Cerebellar cortex (tissue), 1 donor: ENCODE measurements at regions not wholly inside any gene's neighbourhood (a gene's known extent, or its start where the extent isn't known, plus 50 kb on each side); places are given as distances from the start of the nearest gene placed in this dataset.

Experiments
- DNase-seq: peaks from one replicate; pipeline ENCODE4 v3.0.0-alpha.2; 2015; ENCODE audit warnings: low spot score

DNA sequence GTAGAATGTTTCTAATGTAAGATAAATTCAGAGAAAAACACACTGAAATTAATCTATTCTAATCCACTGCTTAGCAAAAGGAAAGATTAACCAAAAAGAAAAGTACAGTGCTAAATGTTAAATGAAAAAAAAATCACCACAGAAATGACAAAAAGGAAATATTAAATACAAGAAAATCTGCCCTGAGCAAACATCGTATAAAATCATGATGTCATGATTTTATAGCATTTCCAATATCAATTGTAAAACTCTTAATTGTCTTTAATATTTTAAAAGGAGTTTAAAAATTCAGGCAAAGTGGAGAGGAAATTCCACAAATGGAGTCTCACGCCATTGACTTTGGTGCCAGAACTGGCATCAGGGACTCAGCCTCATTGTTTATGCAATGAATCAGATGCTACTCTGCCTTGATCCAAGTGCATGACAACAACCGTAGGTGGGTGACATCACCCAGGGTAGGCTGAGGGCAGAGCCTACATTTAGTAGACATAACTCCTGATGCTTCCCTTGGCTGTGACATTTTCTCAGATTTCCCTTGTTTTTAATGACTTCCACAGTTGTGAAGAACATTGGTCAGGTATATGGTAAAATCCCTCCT is 696.8 kb downstream of the SEMA5A start:
- no peak for DNase-seq

DNA sequence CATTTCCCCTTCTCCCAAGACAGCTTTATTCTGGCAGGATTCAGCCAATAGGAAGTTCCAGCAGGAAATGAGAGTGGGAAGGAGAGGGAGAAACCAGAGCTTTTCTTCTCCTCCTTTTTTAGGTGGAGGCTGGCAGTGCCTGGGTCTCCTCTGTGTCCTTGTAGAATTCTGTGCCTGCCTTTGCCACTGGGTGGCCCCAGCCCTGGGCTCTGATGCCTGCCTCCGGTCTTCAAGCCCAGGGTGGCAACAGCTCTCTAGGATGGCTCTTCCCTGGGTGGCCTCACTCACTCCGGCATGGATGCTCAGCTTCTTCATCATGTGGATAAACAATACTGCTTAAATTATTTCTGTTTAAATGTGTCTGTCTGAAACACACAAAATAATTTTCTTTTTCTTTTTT is 694.8 kb downstream of the SEMA5A start:
- no peak for DNase-seq

DNA sequence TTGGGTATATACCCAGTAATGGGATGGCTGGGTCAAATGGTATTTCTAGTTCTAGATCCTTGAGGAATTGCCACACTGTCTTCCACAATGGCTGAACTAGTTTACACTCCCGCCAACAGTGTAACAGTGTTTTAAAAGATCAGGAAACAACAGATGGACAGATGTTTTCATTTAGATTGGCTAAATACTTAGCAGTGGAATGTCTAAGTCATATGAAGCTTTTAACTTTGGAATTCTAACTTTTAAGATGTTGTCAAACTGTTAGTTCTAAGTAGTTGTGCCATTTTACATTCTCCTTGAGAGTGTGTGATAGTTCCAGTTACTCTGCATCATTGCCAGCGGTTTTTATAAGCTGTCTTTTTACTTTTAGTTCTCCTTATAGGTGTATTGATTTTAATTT is 688.8 kb downstream of the SEMA5A start:
- DNase-seq = no peak

DNA sequence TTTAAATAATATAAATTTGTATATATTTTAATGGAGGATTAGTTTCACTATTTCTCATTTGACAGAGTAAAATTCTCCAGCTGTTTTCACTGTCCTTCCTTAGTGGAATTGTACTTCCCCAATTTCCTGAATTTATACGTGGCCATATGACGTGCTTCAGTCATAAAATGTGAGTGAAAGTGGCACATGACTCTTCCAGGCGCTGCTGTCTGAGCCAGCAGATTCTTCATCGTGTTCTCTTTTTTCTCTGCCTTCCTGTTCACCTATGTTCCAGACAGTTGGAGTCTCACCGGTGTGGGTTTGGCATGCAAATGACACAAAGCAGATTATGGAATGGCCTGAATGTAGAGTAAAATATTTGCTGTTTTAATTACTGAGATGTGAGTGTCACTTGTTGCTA is 684.1 kb downstream of the SEMA5A start:
- no peak for DNase-seq

DNA sequence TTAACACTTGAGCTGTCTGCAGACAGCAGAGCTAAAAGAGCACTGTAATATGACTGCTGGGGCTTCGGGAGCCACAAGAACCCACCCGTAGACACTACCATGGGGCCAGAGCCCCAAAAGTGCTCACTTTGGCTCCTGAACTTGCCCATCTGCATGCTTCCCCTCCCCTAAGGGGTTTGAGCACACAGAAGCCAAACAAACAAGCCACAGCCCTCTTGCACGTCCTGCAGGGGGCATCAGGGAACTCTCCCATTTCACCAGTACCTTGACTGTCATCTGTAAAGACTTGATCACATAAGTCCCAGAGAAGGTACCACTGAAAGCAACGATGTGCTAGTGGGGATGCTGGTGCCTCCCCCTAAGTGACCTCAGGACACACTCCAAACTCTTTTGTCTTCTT is 681.8 kb downstream of the SEMA5A start:
- DNase-seq = no peak

DNA sequence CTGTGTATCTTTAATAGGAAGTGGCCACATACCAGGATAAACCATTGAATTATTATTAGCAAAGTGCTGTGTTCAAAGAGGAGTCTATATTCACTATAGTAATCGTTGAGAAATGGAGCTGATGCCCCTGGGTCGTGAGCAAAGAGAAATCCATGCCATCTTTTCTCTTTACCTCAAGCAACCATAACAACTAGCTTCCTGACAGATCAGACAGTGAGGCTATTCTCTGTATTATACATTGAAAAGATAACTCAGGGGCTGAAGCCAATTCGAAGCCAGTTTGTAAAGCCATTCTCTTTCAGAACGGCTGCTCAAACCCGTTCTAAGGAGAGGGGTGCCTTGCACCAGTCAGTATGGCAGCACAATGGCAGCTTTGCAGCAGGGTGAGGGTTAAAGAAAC is 680.6 kb downstream of the SEMA5A start:
- DNase-seq = no peak

DNA sequence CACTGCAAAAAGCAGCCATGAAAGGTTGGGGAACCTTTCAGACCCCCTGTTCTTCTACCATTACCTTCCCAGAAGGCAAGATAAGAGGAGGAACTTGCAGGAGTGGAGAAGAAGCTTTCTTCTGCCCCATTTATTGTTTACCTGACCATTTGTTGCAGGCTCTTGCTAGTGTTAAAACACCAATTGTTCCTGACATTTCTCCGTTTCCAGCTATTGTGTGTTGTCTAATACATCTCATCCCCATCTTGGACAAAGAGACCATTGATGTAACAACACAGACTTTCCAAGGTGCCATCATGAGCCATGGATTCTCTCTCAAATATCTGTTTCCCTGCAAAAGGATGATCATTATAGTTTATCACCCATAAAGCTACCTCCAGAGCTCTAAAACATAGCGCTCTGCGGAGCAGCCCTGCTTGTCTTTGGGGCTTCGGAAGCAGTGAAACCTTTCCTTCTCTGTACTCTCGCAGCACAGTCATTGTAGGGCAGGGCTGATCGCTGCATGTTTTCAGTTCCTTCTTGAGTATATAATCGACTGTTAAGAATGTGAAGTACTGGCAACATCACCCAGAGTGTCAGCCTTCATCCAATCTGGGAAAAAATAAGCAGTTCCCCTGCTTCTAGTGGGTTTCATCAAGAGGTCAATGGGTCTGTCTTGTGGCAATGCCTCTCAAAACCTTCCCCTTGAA is 680.0 kb downstream of the SEMA5A start:
- no peak for DNase-seq

DNA sequence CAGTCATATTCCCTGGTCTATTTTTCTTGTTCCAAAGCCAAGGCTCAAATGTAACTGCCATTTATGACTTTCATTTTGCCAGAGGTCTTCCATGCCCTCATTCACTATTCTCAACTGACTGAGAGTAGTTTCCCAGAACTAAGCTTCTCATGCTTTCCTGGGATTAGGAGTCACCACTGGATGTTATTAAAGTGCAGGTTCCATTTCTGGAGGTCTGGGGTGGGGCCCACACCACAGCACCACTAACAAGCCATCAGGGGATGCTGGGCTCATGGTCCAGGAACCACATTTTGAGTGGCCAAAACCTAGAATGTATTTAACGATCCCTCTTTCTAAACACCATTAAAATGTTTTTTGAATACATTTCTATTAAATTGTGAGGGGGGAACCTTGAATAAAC is 677.6 kb downstream of the SEMA5A start:
- DNase-seq = no peak

DNA sequence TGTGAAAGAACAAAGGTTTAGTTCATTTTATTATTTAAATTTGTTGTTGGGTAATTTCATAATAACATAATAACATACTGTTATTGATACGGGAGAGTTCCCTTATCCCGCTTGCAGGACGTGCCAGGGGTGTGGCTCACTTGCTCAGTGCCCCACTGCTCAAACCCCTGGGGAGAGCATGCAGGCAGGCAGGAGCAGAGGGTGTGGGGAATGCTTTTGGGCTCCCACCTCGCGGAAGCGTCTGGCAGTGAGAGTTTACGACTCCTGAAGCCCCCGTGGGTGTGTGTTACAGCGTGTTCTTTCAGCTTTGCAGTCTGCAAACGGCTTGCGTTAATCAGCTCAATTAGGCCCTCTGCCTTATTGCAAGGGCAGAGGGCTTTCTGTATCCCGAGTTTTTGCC is 675.9 kb downstream of the SEMA5A start:
- DNase-seq = no peak

DNA sequence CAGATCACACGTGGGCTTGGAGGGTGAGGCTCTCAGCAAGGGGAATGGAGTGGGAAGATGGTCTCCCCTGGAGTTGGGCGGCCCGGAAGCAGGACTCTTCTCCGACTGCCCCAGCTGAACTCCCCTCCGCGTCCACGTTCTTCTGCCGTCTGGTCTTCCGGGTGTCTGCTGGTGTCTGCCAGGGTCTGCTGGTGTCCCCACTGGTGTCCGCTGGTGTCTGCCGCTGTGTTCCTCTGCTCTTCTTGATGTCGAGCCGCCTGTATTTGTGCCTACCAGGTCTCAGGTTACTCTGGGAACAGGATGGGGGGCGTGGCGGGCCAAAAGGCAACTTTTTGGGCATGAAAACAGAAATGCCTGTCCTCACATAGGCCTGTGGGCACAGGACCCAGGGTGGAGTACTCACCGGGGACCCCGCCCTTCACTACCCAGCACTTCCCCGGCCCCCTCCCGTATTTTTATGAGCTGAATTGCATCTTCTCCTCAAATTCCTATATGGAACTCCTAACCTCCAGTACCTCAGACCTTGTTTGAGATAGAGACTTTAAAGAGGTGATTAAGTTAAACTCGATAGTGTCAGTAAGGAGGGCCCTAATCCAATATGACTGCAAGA is 675.4 kb downstream of the SEMA5A start:
- no peak for DNase-seq

DNA sequence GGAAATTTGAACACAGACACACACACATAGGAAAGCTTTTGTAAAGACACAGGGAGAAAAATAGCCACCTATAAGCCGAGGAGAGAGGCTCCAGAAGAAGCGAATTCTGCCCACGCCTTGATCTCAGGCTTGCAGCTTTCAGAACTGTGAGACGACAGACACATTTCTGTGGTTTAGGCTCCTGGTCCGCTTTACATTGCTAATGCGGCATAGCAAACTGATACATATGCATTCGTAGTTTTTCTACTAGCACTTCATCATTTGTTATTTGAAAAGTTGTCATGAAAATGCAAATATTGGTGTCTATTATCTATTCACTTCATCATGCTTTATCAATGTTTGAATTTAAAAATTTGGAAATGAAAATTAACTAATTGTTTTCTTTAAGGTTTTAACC is 674.9 kb downstream of the SEMA5A start:
- DNase-seq = no peak

DNA sequence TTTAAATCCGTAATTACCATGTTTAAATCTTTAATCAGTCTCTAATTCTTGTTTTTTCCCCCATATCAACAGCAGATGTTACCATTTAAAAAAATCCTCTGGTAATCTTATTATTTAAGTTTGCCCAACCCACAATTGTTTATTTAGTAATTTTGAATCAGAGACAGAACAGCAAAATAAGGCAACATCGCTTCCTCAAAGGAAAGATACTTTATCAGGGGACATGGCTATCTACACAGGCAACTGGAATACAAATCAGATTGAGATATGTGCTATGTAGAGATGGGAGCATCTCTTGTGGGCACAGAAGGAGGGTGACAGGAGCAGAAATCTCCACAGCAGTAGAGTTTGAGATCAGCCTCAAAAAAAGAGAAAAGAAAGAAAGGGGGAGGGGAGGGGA is 674.4 kb downstream of the SEMA5A start:
- no peak for DNase-seq

DNA sequence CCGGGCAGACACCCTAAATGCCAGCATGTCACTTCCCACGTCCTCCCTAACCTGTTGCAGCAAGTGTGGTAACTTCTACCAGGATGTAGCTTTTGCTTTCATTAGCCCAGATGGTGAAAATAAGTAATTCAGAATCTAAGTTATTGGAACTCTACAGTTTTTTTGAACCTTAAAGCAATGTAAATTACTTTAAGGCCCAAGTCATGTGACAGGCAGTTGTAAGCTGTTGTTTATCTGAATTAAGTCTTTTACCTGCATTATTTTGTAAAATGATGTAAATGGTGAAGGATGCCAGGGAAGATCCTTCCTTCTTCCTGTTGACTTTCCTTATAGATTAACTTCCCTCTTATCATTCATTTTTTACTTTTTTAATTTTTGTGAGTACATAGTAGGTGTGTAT is 670.2 kb downstream of the SEMA5A start:
- no peak for DNase-seq

DNA sequence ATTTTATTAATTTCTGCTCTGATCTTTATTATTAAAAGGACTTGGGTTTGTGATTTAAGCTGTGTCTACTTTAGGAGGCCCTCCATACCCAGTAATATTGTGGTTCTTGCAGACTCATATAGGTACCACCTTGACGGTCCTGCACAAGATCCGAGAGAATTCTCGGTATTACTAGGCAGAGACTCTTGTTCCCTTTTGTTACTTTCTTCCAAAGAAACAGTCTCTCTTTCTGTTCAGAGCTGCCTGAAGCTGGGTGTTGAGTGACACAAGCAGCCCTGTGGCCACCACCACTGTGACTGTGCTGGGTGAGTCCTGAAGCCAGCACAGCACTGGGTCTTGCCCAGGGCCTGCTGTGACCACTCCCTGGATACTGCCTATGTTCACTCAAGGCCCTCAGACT is 666.6 kb downstream of the SEMA5A start:
- no peak for DNase-seq

DNA sequence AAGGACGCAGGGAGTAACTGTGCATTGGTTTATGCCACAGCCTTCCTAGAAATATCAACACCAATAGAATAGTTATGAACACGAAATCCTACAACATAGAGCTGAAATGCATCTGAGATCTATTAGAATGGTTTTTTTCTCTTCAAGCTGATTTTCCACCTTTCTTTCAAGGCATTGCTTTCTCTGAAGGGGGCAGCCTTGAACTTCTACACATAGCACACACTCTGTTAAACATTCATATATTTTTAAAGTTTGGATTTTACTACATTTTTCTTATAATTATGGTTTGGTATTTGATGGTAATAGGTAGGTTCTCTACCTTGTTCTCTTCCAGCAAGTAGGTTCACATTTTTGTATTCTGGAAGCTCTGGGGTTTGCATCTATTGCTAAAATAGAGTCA is 661.8 kb downstream of the SEMA5A start:
- DNase-seq = no peak

DNA sequence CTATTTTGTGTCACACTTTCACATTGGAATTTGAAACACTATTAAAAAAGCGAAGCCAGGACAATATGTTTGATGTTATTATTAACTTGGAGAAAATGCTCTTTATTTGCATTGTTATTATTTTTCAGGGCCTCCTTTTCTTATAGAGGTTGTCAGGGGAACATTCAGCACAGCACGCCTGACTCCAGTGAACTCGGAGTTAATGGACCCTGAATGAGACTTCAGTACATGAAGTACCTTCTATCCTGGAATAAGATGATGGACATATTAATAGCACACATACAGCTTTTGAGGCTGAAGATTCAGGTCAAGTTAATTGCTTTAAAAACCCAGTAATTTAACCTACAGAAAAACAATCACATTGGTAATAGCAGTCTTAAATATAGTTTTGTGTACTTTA is 652.9 kb downstream of the SEMA5A start:
- DNase-seq = no peak

DNA sequence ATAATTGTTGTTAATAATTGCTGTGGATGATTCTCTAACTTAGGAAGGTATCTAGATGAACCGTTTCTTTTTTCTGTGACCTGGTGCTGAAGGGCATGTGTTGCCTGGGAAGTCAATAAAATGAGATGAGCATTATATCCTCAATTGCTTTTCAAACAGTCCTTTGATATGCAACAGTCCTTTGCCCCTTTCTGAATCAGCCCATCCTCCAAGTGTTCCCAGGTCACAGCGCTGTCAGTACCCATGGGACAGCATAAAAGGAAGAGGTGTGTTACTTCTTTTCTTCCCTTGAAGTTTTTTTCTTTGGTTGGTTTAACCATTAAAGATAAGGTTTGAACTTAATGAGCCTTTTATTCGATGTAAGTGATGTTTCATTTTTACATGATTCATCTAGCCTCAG is 651.8 kb downstream of the SEMA5A start:
- no peak for DNase-seq

DNA sequence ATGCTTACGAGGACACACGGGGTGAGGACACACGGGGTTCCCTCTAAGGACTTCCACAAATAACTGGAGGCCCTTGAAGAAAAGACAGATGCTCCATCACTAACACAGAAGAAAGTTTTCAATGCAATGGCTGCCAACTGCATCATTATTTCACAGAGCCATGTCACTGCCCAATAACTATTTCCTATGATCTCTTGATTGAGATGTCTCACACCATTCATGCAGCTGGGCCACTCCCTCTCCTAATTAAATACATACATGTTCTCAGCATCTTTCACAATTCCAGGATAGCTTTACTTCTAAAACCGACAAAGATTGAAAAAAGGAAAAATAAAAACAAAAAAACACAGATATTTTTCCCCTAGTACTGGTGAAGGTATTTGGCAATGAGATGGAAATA is 650.8 kb downstream of the SEMA5A start:
- DNase-seq = no peak

DNA sequence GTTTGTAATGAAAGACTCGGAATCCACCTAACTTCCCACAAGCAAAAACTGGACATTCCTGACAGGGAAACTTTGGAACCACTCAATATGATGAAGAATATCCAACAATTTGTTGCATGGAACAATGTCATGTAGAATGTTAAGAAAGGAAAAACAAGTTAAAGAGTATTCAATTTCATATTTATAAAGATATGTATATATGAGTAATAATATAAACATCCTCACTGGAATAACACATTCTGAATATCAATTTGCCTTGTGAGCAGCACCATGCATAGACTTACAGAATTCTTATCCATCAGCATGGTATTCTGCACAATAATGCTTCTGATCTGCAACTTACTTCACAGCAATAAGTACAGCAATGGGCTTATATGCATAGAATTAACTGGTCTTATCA is 650.3 kb downstream of the SEMA5A start:
- DNase-seq = no peak

DNA sequence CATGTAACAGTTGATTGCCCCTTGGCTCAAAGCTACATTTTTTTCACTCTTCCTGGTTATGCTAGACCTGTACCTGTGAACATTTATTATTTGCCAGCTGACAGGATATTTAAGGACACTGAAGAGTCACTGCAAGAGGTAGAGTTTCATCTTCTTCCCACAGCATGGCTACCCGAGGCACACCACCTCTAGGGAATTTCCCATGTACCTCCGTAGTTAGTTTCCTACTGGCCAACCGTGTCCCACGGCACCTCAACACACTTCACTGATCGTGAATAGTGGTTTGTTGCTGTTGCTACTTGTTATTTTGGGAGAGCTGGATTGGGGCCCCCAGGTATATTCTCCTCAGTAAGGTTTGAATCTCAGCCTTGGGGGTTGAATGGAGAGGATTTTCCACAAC is 648.6 kb downstream of the SEMA5A start:
- peak; percentile 46 for DNase-seq

DNA sequence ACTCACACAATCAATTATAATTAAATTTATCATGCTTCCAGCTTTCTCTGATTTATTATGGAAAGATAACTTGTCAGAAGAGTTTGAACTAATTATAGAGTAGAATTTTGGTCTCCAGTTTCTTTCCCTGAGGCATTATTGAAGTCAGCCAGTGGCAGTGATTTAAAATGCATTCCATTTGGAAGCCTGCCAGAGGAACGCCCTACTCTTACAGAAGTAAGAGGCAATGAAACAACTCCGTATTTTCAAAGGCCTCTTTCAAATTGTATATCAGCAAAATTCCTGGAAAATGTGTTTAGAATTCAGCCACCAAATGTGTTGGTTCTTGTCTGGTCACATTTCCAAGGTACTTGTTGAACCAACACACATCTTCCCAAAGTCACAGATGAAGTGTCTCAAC is 640.9 kb downstream of the SEMA5A start:
- DNase-seq = no peak

DNA sequence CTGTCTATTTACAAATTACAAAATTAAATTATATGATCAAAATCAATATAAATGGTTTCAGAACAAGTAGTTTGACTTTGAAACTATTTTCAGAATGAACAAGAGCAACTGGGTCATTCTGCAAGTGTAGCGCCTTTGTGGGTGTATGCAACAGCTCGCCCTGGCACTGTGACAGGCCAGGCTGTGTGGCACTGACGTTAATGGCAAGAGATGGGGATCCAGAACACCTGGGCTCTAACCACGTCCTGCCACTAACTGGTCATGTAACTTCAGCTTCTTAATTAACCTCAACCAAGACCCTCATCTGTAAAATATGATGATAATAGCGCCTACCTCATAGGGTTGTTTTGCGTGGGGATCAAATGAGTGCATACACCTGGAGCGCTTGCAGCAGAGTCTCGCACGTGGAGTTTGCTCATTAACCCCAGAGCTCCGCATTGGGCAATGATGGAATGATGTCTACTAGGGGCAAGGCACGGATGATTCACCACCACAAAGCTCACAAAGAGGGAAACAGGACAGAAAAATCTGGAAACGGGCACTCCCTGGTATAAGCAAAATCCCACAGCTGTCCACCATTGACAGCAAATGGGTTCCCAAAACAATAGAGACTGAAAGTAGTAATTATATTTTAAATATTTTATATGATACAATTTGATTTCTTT is 639.4 kb downstream of the SEMA5A start:
- DNase-seq = no peak

DNA sequence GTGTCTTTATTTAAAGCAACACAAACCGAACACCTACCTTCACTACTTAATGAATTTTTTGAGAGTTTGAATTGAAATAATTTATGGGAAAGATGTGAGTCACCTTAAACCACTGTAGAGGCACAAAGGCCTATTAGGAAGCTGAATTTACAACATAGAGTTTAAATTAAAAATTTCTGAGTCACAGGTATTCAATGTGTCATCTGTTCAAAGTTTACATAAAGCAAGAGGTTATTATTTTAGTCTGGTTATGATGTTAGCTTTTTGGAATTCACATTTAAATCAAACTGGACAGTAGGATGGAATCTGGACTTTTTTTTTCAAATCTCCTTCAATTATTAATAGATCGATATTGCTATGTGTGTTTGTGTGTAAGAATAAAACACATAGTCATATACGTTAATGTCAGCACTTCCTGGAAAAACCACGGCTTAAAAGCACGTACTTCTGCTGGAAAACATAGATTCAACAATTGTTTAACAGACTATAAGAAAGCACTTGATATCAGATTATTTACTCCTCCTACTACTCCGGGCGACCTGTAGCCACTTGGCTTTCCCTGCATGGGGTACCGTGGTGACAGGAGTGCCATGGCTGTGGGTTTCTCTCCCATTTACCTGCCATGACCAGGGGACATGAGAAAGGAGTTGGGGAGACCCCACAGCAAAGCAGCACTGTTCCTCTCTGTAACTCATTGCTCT is 638.6 kb downstream of the SEMA5A start:
- DNase-seq = no peak
